Stimulated activated CD4-positive, alpha-beta T cell treated with anti-CD3 and anti-CD28 coated beads, Interleukin-15, amount 100 ng/mL, for 24 hours (primary cell): ENCODE measurements at regions not wholly inside any gene's neighbourhood (a gene's known extent, or its start where the extent isn't known, plus 50 kb on each side); places are given as distances from the start of the nearest gene placed in this dataset.
"Not testable (repeated sequence)": the region's sequence is repeated elsewhere in the genome, so short reads cannot be mapped to it uniquely, and the experiment has no call there.

ENCODE experiments used
- DNase-seq: peaks from one replicate; pipeline ENCODE4 v3.0.0-alpha.2; 2020

DNA sequence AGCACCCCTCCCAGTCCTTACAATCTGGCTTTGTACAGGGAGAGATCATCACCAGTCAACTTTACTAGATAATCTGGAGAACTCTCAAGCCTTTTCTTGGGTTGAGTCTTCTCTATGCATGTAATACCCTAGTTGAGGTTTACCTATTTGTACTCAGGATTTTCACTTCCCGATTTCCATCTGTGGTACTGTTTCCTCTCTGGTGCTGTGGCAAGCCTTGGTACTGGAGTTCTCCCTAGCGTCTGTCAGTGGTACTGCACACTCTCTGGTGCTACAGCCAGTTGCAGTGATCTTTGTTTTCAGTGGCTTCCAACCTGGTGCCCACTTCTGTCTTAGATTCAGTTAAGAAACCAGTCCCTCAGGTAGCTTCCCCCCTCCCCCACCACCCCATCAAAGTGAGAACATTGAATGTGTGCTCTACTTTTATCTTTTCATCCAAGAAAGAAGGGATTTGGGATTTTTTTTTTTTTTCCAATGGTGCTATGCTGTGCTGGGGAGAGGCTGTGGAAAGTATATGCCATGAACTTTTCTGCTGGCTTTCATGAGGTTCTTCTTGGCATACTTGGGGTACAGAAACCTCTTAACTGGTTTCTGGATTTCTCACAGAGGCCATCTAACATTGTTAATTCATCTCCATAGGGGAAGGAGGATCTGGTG is 69.4 kb upstream of the EVL start:
- peak; percentile 79 for DNase-seq

DNA sequence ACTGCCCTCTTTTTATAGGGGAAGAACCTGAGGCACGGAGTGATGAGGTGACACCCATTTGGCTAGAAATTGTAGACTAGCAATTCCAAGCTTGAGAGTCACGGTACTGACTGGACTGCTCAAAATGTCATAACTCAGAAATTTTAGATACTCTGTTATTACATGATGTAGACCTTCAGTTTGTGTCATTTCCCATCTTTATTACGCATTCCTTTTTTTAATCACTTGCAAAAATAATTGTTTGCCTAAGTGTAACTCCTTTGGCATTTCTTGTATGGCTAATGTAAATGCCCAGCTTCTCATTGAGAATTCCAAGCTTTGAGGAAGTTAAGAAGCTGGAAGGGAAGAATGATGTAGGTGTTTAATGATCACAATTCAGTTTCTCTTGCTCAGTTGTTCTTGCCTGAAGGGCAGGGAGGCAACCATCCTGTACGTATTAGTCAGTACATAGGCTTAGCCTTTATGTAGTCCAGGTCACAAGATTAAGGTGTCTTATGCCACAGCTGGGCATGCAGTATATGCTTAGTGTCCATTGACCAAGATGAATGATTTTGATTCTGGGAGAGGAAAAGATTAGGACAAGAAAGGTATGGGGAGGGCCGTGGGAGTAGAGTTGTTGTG is 68.2 kb upstream of the EVL start:
- DNase-seq, result no peak

DNA sequence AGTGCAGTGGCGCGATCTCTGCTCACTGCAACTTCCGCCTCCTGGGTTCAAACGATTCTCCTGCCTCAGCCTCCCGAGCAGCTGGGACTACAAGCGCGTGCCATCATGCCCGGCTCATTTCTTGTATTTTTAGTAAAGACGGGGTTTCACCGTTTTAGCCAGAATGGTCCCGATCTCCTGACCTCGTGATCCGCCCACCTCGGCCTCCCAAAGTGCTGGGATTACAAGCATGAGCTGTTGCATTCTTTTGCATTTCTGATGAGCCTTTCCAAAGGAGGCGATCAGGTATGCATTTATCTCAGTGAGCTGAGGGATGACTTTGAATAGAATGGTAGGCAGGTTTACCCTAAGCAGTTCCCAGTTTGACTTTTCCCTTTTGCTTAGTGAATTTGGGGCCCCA is 64.8 kb upstream of the EVL start:
- not testable (repeated sequence) for DNase-seq

DNA sequence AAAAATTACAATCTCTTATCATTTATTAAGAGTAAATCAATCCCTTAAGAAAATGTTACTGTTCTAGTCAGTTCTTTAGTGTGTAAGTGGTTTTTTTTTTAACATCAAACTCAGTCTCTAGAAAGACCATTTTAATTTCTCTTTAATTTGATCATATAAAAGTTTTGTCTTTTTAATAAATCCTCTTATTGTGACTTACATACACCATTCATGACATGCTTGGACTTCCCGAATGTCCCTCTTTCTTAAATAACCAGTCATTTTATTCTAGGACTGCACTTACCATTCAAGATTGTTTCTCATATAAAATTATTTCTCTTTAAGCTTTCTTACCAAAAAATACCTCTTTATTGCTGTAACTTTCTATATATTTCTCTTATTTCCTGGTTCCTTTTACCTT is 60.8 kb upstream of the EVL start:
- DNase-seq, result no peak

DNA sequence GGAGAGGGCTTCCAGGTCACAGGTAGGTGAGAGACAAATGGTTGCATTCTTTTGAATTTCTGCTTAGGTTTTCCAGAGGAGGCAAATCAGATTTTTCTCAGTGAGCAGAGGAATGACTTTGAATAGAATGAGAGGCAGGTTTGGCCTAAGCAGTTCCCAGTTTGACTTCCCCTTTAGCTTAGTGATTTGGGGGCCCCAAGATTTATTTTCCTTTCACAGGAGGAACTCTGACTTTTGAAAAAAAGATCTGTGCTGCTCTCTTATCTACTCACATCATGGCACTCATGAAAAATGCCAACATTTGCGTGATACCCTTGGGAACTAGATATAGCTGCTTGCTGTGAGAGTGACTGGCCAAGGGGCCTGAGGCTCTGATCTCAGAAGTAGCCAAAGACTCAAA is 58.0 kb upstream of the EVL start:
- DNase-seq, result no peak

DNA sequence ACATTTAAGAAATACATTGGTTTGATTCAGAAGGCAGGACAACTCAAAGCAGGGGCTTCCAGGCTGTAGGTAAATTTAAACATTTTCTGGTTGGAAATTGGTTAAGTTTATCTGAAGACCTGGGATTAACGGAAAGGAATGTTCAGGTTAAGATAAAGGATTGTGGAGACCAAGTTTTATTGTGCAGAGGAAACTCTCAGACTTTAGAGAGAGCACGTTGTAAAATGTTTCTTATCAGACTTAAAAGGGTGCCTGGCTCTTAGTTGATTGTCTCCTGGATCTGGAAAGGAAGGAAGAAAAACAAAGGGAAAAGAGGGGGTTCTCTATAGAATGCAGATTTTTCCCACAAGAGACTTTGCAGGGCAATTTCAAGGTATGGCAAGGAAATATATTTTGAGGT is 55.4 kb upstream of the EVL start:
- DNase-seq, result not testable (repeated sequence)

DNA sequence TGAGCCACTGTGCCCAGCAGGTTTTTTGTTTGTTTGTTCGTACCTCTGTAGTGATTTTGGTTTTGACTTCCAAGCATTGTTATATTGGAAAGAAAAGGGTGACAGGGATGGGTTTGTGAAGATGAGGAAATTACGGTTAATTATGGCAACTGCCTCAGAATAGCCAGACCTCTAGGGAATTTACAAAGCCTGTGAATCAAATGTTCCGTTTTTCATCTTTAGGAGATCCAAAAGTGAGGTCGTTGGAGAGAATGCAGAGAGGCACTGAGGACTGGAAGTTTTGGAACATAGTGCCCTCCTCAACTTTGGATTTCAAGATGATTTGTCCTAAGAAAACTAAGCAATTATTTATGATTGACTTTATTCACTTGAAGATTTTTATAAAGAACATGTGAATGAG is 54.5 kb upstream of the EVL start:
- no peak for DNase-seq

DNA sequence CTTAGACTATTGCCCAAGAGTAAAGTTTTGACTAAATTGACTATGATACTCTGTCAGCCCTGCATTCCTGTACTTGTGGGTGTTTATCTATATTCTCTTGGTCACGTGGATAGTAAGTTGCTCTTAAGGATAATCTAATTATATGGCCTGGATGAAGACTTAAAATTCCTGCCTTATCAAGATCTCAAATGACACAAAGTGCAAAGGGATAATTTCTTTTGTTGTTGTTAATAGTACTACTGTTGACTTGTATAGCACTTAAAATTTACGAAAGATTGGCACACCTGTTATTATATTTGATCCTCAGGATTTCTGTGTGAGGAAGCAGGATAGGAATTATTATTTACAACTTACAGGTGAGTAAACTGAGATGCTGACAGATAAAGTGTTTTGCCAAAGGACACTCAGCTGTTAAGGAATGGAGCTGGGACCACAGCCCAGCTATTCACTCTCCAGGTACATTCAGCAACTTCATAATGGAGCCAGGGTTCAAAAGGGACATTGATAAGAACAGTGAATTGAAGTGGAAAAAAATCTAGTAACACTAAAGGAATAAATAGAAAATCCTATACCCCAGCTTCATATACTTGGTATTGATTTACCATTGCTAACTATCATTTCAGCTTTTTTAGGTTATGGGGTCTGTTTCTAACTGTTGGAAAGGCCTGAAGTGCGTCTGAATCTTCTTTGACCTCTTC is 53.4 kb upstream of the EVL start:
- DNase-seq, result no peak

DNA sequence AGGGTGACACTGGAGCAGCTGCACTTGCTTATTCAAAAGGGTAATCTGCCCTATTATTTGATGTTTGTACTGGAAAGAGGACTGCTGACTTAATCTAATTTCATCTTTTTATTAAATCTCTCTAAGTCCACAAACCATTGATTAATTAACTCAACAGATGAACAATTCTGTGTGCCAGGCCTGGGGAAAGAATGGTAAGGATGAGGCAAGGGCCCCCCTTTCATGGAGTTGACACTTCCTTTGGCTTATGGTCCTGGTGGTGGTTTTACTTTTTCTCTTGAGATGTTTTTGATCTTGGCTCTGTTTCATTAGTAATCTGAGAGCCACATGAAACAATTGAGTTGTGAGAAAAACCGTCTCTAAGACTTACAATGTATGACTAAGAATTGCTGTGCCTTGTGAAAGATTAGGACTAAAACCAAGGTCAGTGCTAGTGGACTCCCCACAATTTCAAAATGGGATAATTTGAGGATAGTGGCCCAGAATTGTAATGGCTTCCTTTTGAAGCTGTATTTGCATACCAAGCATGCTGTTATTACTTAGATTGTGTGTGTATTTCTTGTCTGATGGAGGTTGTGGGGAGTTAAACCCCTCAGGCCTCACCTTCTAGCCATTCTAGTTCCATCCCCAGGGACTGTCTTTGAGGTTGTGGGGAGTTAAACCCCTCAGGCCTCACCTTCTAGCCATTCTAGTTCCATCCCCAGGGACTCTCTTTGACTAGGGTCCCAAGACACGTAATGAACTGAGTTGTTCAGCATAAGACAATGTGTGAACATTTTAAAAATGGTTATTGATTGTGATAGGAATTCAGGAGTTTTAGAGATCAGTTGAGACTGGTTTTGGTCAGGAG is 52.5 kb upstream of the EVL start:
- DNase-seq, result no peak

DNA sequence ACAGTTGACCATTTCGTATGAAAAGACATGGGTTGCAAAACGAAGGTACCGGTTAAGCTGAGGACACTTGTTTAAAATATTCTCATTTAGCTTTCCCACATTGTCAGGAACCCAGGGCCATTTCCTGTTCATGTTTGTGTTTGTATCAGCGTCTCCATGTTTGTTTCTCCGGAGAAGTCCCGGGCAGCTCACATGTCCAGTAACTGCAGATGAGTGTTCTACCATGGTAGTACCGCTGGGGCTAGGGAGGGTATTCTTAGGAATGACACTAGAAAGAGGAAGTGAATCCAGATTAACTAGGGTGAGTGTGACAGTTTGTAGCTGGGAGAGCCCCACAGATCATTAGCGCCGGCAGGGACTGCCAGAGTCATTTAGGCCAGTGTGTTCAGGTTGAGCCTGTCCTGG is 50.0 kb upstream of the EVL start:
- no peak for DNase-seq
